CD4-positive, CD25-positive, alpha-beta regulatory T cell (primary cell): ENCODE measurements at regions not wholly inside any gene's neighbourhood (a gene's known extent, or its start where the extent isn't known, plus 50 kb on each side); places are given as distances from the start of the nearest gene placed in this dataset.
A peak's percentile ranks its signal among the peaks of the same experiment; 100 is the strongest.

Source experiments
- ATAC-seq, 2 donors: fragments of 150-1000 bp; cut with Tn5 transposase; one replicate each; pipeline ENCODE4 v1.10.0; 2021; ENCODE audit warnings: low read depth in 2 of 2, moderate number of reproducible peaks in 2 of 2, moderate library complexity in 1 of 2
- DNase-seq, 3 donors: peaks; one replicate each; pipeline versions ENCODE4 v3.0.0 to v3.0.0-alpha.2; 2012 to 2022; ENCODE audit warnings: mixed read lengths in 1 of 3
- H3K27ac ChIP-seq: one replicate; pipeline ENCODE4 v1.7.0; 2013; ENCODE audit warnings: mild to moderate bottlenecking, low read length; ENCODE audit not compliant: insufficient read depth, poor library complexity, severe bottlenecking
- H3K27me3 ChIP-seq: one replicate; pipeline ENCODE4 v1.7.0; 2013; ENCODE audit warnings: low read length; ENCODE audit not compliant: control insufficient read depth, insufficient read depth
- H3K36me3 ChIP-seq: one replicate; pipeline ENCODE4 v1.7.0; 2013; ENCODE audit warnings: mild to moderate bottlenecking, low read length, moderate library complexity; ENCODE audit not compliant: control insufficient read depth, insufficient read depth
- H3K4me1 ChIP-seq: 2 replicates; pipeline ENCODE4 v1.7.0; 2013; ENCODE audit warnings: mild to moderate bottlenecking, low read length; ENCODE audit not compliant: insufficient read depth, control insufficient read depth, poor library complexity, severe bottlenecking
- H3K4me3 ChIP-seq: one replicate; pipeline ENCODE4 v1.7.0; 2013; ENCODE audit warnings: low read depth, mild to moderate bottlenecking, low read length, moderate library complexity
- H3K9me3 ChIP-seq, 2 experiments: 1 replicate in 1 of 2; 2 replicates in 1 of 2; pipeline ENCODE4 v1.7.0; 2013; ENCODE audit warnings: low read length in 2 of 2, mild to moderate bottlenecking in 1 of 2, moderate library complexity in 1 of 2; ENCODE audit not compliant: control insufficient read depth in 2 of 2
- H3K27ac Mint-ChIP-seq, 3 donors: one replicate each; pipeline ENCODE4 v1.8.0; 2020 to 2022; ENCODE audit warnings: mild to moderate bottlenecking in 3 of 3, mixed read lengths in 3 of 3, moderate library complexity in 2 of 3
- H3K27me3 Mint-ChIP-seq: one replicate; pipeline ENCODE4 v1.8.0; 2022; ENCODE audit warnings: mild to moderate bottlenecking, mixed read lengths
- H3K36me3 Mint-ChIP-seq: one replicate; pipeline ENCODE4 v1.8.0; 2020; ENCODE audit warnings: mixed read lengths
- H3K4me1 Mint-ChIP-seq, 4 donors: one replicate each; pipeline ENCODE4 v1.8.0; 2020 to 2022; ENCODE audit warnings: mixed read lengths in 4 of 4, mild to moderate bottlenecking in 1 of 4
- H3K4me3 Mint-ChIP-seq, 4 donors: one replicate each; pipeline ENCODE4 v1.8.0; 2020 to 2022; ENCODE audit warnings: mild to moderate bottlenecking in 4 of 4, mixed read lengths in 4 of 4, moderate library complexity in 3 of 4
- H3K9me3 Mint-ChIP-seq, 7 donors: one replicate each; pipeline ENCODE4 v1.8.0; 2020 to 2022; ENCODE audit warnings: mixed read lengths in 7 of 7, mild to moderate bottlenecking in 3 of 7, moderate library complexity in 2 of 7

DNA sequence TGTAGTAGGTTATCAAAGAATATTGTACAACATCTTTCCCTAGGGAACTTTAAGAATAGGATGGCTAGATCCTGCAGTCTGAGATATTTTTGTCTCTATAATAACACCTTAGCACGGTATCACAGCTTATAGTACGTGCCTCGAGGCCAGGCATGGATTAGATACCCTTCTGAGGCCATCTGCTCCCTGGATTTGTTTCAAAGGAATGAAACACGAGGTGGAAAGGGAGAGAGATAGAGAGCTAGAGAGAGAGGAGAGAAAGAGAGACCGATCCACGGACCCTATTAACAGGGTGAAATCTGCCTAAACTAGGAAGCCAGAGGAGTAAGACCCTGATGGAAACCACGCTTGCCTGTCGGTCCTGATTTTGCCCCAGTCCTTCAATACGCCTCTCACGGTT is 92.5 kb downstream of the CD83 start:
- Histone ChIP-seq H3K36me3 (no peaks in the 10 kb centered on the region), H3K27ac (no peak overlapping the region), H3K4me3 (no peak overlapping the region), H3K27me3 (no peaks in the 10 kb centered on the region), H3K9me3 (no peaks in the 10 kb centered on the region), H3K4me1 (peaks cover 23% of the 10 kb centered on the region)
- no peaks in the 10 kb centered on the region for H3K36me3 Mint-ChIP-seq
- ATAC-seq = no peak
- H3K27ac Mint-ChIP-seq = peak overlapping the region; percentile 32 to 59 (median 45)
- H3K27me3 Mint-ChIP-seq = peaks cover 4% of the 10 kb centered on the region
- H3K4me1 Mint-ChIP-seq = peaks cover 0 to 16% (median 4%) of the 10 kb centered on the region in 4 donors
- H3K4me3 Mint-ChIP-seq = peak overlapping the region; percentile 59 to 76 (median 66)
- no peaks in the 10 kb centered on the region for H3K9me3 Mint-ChIP-seq
- no peak for DNase-seq

DNA sequence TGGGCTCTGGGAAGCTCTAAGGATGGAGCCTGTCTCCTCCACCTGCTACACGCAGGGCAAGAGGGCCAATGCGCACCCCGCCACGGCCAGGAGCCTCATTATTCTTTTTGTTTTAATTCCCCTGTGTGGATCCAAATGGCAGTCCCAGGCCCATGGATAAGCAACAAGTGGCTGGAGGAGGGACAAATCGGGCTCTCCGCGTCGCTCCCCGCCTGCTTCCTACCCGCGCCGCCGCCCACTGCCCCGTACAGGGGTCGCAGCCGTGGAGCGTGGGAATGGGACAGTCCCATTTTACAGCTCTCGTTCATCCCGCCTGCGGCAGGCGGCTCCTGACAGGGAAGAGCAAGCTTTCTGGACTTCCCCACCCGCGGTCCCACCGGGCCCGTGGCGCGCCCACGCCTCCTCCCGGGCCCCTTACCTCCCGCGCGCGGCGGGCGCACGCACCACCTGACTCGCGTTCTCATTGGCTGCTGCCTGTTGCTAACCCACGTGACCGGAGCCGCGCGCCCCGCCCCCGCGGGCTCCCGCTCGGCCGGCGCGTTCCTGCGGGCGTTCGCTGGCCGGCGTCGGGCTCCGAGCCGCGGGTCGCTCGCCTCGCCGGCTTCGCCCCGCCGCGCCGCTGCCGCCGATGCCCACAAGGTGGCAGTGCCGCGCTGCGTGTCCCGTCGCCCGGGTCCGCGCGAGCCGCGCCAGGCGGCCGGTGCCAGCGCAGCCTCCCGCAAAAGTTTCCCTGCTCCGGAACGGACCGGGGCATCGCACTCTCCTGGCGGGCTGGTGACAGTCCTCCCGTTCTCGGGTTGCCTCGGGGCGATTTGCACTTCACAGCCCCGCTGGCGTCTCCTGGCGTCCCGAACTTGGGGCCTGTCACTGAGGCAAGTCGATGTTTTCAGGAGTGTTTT is 93.3 kb downstream of the CD83 start:
- peak overlapping the region in 2 of 3 donors; percentile 31 to 62 for H3K27ac Mint-ChIP-seq
- no peaks in the 10 kb centered on the region for H3K36me3 Mint-ChIP-seq
- Histone ChIP-seq H3K27me3 (no peaks in the 10 kb centered on the region), H3K36me3 (no peaks in the 10 kb centered on the region), H3K4me3 (peak overlapping the region; percentile 70), H3K4me1 (peaks cover 23% of the 10 kb centered on the region), H3K9me3 (no peaks in the 10 kb centered on the region), H3K27ac (peak overlapping the region; percentile 60)
- DNase-seq (peak; percentile 83 to 91 (median 86)), ATAC-seq (peak; percentile 89 to 93)
- peaks cover 2% of the 10 kb centered on the region for H3K27me3 Mint-ChIP-seq
- peaks cover 0 to 16% (median 4%) of the 10 kb centered on the region in 4 donors for H3K4me1 Mint-ChIP-seq
- peak overlapping the region; percentile 88 to 93 (median 90) for H3K4me3 Mint-ChIP-seq
- H3K9me3 Mint-ChIP-seq = no peaks in the 10 kb centered on the region

DNA sequence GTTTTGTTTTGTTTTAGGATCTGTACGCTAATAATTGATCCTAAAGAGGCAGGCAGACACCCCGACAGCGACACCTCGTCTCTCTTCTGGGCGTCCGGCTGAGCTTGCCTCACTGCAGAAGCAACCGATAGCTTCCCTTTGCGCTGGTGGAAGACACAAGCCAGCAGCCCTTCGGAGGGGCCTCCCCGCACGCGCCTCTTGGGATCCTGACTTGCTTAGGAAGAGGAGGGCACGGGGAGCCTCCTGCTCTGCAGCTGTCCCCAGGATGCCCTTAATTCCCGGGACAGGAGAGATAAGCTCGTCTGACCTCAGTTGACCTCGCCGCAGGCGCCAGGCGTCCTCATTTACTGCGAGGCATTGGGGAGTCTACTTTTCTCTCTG is 94.0 kb downstream of the CD83 start:
- ATAC-seq (peak in 1 of 2 donors; percentile 1), DNase-seq (peak in 1 of 3 donors; percentile 2)
- Histone ChIP-seq H3K27ac (no peak overlapping the region), H3K4me1 (peaks cover 23% of the 10 kb centered on the region), H3K4me3 (peak overlapping the region; percentile 70), H3K36me3 (no peaks in the 10 kb centered on the region), H3K27me3 (no peaks in the 10 kb centered on the region), H3K9me3 (no peaks in the 10 kb centered on the region)
- peaks cover 0 to 16% (median 4%) of the 10 kb centered on the region in 4 donors for H3K4me1 Mint-ChIP-seq
- H3K27me3 Mint-ChIP-seq = no peaks in the 10 kb centered on the region
- H3K4me3 Mint-ChIP-seq = peak overlapping the region; percentile 88 to 93 (median 90)
- H3K9me3 Mint-ChIP-seq = no peaks in the 10 kb centered on the region
- peak overlapping the region in 1 of 3 donors; percentile 62 for H3K27ac Mint-ChIP-seq
- no peaks in the 10 kb centered on the region for H3K36me3 Mint-ChIP-seq

DNA sequence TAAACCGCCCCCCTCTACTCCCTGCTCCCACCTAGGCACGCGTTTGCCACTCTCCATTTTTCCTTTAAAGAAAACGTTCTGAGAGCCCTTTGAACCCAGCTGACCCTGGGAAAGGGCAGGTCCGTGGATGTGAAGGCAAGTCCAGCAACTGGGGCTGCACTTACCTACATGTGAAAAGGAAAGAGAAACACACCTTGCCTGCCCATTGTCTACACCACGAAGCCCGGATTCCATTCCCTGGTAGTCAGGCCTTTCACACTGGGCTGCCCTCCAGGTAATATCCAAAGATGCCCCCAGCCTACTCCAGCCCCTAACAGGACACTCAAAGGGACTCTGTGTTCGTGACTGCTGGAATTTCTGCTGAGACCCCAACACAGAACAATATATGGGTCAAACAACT is 94.4 kb downstream of the CD83 start:
- H3K9me3 Mint-ChIP-seq = no peaks in the 10 kb centered on the region
- H3K9me3 ChIP-seq = no peaks in the 10 kb centered on the region
- no peaks in the 10 kb centered on the region for H3K27me3 Mint-ChIP-seq
- no peak overlapping the region for H3K27ac ChIP-seq
- peak overlapping the region; percentile 70 for H3K4me3 ChIP-seq
- ATAC-seq (no peak), DNase-seq (no peak)
- H3K4me1 ChIP-seq = peaks cover 23% of the 10 kb centered on the region
- no peaks in the 10 kb centered on the region for H3K36me3 Mint-ChIP-seq
- peaks cover 0 to 16% (median 4%) of the 10 kb centered on the region in 4 donors for H3K4me1 Mint-ChIP-seq
- H3K27ac Mint-ChIP-seq = peak overlapping the region; percentile 15 to 74 (median 62)
- no peaks in the 10 kb centered on the region for H3K36me3 ChIP-seq
- H3K4me3 Mint-ChIP-seq = peak overlapping the region; percentile 88 to 93 (median 90)
- H3K27me3 ChIP-seq = no peaks in the 10 kb centered on the region

DNA sequence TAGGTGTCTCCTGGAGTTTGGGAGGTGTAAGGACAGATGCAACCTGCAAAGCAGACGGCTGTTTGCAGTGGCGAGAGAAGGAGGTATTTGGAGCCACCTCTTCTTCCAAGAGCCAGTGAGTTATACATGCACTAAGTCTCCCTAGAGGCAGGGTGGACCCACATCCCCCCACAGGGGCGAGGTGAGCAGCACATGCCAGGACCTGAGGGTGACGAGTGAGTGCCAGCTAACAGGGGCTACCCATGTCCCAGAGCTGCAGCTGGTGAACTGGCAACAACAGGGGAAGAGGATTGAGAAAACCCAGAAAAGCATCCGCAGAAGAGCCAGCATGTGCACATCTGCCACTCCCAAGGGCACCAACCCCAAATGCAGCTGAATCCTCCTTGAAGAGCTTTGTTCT is 95.1 kb downstream of the CD83 start:
- no peaks in the 10 kb centered on the region for H3K27me3 ChIP-seq
- Mint-ChIP-seq H3K27ac (no peak overlapping the region), H3K4me3 (no peak overlapping the region), H3K4me1 (peaks cover 0 to 16% (median 4%) of the 10 kb centered on the region in 4 donors), H3K9me3 (no peaks in the 10 kb centered on the region), H3K27me3 (no peaks in the 10 kb centered on the region), H3K36me3 (no peaks in the 10 kb centered on the region)
- no peak overlapping the region for H3K27ac ChIP-seq
- DNase-seq = no peak
- no peaks in the 10 kb centered on the region for H3K9me3 ChIP-seq
- peaks cover 23% of the 10 kb centered on the region for H3K4me1 ChIP-seq
- H3K4me3 ChIP-seq = no peak overlapping the region
- no peak for ATAC-seq
- H3K36me3 ChIP-seq = no peaks in the 10 kb centered on the region

DNA sequence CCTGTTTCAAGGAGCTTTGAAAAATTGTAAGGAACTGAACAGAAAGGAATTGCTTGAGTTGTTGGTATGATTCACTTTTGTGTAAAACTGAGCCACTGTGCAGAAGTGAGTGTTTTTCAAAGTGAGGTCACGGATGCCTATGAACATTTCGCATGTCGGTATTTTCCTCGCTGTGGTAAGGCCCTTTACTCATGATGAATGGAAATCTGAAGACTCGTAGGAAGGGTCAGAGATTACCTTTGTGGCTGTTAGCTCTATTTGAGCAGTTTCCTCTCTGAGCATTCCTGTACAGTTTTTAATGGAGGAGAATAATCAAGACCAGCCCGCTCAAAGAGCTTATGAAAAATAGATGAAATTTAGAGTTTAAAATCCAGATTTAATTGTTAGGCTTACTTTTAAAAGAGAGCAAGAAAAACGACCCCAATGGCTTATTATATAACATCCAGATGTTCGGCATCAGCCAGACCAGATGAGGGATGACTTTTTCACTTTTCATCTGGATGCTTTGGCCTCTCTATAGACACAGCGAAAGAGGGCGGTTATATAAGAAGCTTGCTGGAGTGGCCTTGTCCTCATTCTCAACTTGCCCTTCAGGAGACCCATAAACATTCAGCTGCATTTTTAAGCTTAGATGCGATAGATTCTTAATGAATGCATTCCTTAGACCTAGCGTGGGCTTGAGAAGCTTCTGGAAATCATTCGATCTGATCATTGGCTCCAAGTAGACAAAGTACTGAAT is 99.5 kb downstream of the CD83 start:
- Histone ChIP-seq H3K4me1 (peaks cover 4% of the 10 kb centered on the region), H3K27ac (no peak overlapping the region), H3K36me3 (no peaks in the 10 kb centered on the region), H3K27me3 (no peaks in the 10 kb centered on the region), H3K9me3 (no peaks in the 10 kb centered on the region), H3K4me3 (no peak overlapping the region)
- Mint-ChIP-seq H3K9me3 (no peaks in the 10 kb centered on the region), H3K27me3 (no peaks in the 10 kb centered on the region), H3K27ac (peak overlapping the region in 1 of 3 donors; percentile 61), H3K4me3 (no peak overlapping the region), H3K4me1 (peaks cover 0 to 1% (median under 1%) of the 10 kb centered on the region in 4 donors), H3K36me3 (no peaks in the 10 kb centered on the region)
- no peak for ATAC-seq
- DNase-seq = no peak

DNA sequence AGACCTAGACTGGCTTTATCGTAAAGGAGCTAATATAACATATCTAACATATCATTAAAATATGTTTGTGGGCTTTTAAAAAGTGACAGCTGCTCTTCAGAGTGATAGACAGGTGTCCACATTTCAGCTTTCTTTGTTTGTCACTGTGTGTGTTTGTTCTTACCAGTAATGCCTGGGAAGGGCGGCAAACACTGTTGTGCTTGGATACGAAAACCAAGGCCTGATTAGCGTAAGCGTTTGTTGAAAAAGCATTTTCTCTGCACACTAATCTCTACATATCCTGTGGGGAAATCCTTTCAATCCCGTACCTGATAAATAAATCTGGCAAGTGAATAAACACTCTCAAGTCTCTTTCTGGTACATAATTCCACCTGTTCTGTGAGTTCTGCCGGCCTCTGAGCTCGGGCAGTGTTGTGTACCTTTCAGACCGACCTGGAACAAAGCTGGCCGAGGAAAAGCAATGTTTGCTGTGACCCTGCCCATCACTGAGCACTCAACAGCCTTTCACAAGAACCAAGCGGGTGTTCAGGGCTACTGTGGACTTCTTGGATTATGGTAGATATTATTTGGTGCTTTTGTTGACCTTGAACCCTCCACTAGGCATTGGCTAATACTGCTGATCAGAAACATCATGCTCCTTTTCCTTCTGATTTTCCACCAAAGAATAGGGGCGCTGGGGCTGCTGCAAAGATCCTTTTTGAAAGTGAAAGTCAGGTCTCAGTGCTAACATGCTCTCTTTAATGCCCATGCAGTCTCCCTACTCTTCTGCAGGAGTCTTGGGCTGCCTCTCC is 100.4 kb downstream of the CD83 start:
- Histone ChIP-seq H3K4me1 (no peaks in the 10 kb centered on the region), H3K9me3 (no peaks in the 10 kb centered on the region), H3K27me3 (no peaks in the 10 kb centered on the region), H3K36me3 (no peaks in the 10 kb centered on the region), H3K27ac (no peak overlapping the region), H3K4me3 (no peak overlapping the region)
- no peak for ATAC-seq
- Mint-ChIP-seq H3K4me1 (no peaks in the 10 kb centered on the region), H3K27ac (no peak overlapping the region), H3K36me3 (no peaks in the 10 kb centered on the region), H3K4me3 (no peak overlapping the region), H3K27me3 (no peaks in the 10 kb centered on the region), H3K9me3 (no peaks in the 10 kb centered on the region)
- no peak for DNase-seq
